Neutrophil (primary cell): ENCODE measurements at regions not wholly inside any gene's neighbourhood (a gene's known extent, or its start where the extent isn't known, plus 50 kb on each side); places are given as distances from the start of the nearest gene placed in this dataset.

Experiments used
- H3K27ac ChIP-seq: fragments of 200-600 bp; sonication (generic); 2 replicates; pipeline ENCODE4 v1.5.1; 2016; ENCODE audit warnings: mild to moderate bottlenecking, moderate library complexity
- H3K27me3 ChIP-seq: fragments of 200-600 bp; sonication (generic); 2 replicates; pipeline ENCODE4 v1.6.0; 2016; ENCODE audit warnings: mild to moderate bottlenecking
- H3K36me3 ChIP-seq: fragments of 200-600 bp; sonication (generic); 2 replicates; pipeline ENCODE4 v1.5.1; 2017
- H3K4me1 ChIP-seq, 2 experiments: fragments of 200-600 bp in 1 of 2; sonication (generic) in 1 of 2; 1 replicate in 1 of 2; 2 replicates in 1 of 2; pipeline versions ENCODE4 v1.5.1 to v1.6.1; 2013 to 2016; ENCODE audit warnings: low read depth in 1 of 2, low read length in 1 of 2, mild to moderate bottlenecking in 1 of 2, moderate library complexity in 1 of 2; ENCODE audit not compliant: control insufficient read depth in 1 of 2, insufficient read depth in 1 of 2
- H3K4me3 ChIP-seq, 2 experiments: fragments of 200-600 bp in 1 of 2; sonication (generic) in 1 of 2; 1 replicate in 1 of 2; 2 replicates in 1 of 2; pipeline ENCODE4 v1.5.1; 2013 to 2016; ENCODE audit warnings: low read depth in 1 of 2, low read length in 1 of 2, mild to moderate bottlenecking in 1 of 2, moderate library complexity in 1 of 2
- H3K9me3 ChIP-seq: fragments of 200-600 bp; sonication (generic); 2 replicates; pipeline ENCODE4 v1.5.1; 2016
- TF ChIP-seq, protein P1 (sequence below): fragments of 200-600 bp; sonication (generic); IDR thresholded peaks from 2 replicates; pipeline ENCODE4 v1.5.1; 2016; ENCODE audit warnings: antibody characterized with exemption

- no peak overlapping the region for H3K4me3 ChIP-seq
- H3K9me3 ChIP-seq: no peaks in the 10 kb centered on the region
- H3K27ac ChIP-seq: no peak overlapping the region
- H3K27me3 ChIP-seq: no peaks in the 10 kb centered on the region
- no peaks in the 10 kb centered on the region for H3K4me1 ChIP-seq
- TF ChIP-seq, protein P1, sequence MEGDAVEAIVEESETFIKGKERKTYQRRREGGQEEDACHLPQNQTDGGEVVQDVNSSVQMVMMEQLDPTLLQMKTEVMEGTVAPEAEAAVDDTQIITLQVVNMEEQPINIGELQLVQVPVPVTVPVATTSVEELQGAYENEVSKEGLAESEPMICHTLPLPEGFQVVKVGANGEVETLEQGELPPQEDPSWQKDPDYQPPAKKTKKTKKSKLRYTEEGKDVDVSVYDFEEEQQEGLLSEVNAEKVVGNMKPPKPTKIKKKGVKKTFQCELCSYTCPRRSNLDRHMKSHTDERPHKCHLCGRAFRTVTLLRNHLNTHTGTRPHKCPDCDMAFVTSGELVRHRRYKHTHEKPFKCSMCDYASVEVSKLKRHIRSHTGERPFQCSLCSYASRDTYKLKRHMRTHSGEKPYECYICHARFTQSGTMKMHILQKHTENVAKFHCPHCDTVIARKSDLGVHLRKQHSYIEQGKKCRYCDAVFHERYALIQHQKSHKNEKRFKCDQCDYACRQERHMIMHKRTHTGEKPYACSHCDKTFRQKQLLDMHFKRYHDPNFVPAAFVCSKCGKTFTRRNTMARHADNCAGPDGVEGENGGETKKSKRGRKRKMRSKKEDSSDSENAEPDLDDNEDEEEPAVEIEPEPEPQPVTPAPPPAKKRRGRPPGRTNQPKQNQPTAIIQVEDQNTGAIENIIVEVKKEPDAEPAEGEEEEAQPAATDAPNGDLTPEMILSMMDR: no peak
- H3K36me3 ChIP-seq: no peaks in the 10 kb centered on the region
These were observed 435.6 kb upstream of the DYNLRB2 start for GRCh38 chr16:80105160-80105559.

DNA sequence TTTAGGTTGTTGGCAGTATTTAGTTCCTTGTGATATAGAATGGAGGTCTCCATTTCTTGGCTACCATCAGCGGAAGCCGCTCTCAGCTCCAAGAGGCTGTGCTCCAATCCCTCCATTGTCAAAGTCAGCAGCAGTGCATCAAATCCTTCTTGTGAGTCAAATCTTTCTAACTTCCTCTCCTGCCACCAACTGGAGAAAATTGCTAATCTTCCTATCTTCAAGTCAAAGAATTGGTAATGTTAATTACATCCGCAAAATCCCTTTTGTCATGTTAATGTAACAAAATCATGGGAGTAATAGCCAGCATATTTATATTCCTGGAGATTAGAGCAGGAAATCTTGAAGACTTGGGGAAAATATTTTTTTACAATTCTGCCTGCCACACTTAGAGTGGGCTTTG, 436.4 kb upstream of the DYNLRB2 start:
- Histone ChIP-seq H3K27ac (no peak overlapping the region), H3K4me3 (no peak overlapping the region), H3K27me3 (no peaks in the 10 kb centered on the region), H3K4me1 (no peaks in the 10 kb centered on the region), H3K9me3 (no peaks in the 10 kb centered on the region), H3K36me3 (no peaks in the 10 kb centered on the region)
- TF ChIP-seq, protein P1: no peak

GRCh38 chr16:80103463-80103862, 437.3 kb upstream of the DYNLRB2 start:
- no peak overlapping the region for H3K27ac ChIP-seq
- no peaks in the 10 kb centered on the region for H3K4me1 ChIP-seq
- H3K27me3 ChIP-seq: no peaks in the 10 kb centered on the region
- TF ChIP-seq, protein P1: no peak
- H3K9me3 ChIP-seq: no peaks in the 10 kb centered on the region
- H3K4me3 ChIP-seq: no peak overlapping the region
- H3K36me3 ChIP-seq: no peaks in the 10 kb centered on the region

GRCh38 chr16:80100846-80101451, 439.8 kb upstream of the DYNLRB2 start:
- H3K9me3 ChIP-seq: no peaks in the 10 kb centered on the region
- H3K36me3 ChIP-seq: no peaks in the 10 kb centered on the region
- no peak overlapping the region for H3K4me3 ChIP-seq
- no peaks in the 10 kb centered on the region for H3K4me1 ChIP-seq
- H3K27me3 ChIP-seq: no peaks in the 10 kb centered on the region
- TF ChIP-seq, protein P1: no peak
- H3K27ac ChIP-seq: no peak overlapping the region

DNA sequence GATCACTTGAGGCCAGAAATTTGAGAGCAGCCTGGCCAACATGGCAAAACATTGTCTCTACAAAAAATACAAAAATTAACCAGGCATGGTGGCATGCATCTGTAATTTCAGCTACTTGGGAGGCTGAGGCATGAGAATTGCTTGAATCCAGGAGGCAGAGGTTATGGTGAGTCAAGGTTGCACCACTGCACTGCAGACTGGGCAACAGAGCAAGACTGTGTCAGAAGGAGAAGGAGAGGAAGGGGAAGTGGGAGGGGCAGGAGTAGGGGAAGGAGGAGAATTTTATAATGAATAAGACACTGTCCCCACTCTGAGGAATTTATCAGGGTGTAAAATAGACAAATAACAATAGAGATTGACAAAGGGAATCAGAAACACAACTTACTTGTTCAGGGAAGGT, 440.6 kb upstream of the DYNLRB2 start:
- H3K9me3 ChIP-seq: no peaks in the 10 kb centered on the region

More for the DNA sequence above, 440.6 kb upstream of the DYNLRB2 start:
- H3K36me3 ChIP-seq: no peaks in the 10 kb centered on the region
- H3K4me1 ChIP-seq: no peaks in the 10 kb centered on the region
- H3K27ac ChIP-seq: no peak overlapping the region
- TF ChIP-seq, protein P1: no peak
- H3K4me3 ChIP-seq: no peak overlapping the region
- no peaks in the 10 kb centered on the region for H3K27me3 ChIP-seq
